GM19240 (cell line): ENCODE measurements at regions not wholly inside any gene's neighbourhood (a gene's known extent, or its start where the extent isn't known, plus 50 kb on each side); places are given as distances from the start of the nearest gene placed in this dataset.
"Not testable (repeated sequence)": the region's sequence is repeated elsewhere in the genome, so short reads cannot be mapped to it uniquely, and the experiment has no call there.

Experiments used
- DNase-seq: peaks from one replicate; pipeline ENCODE4 v3.0.0; 2011; ENCODE audit warnings: low spot score; ENCODE audit not compliant: insufficient read length

GRCh38 chr13:30071969-30072817 is 221.8 kb upstream of the UBL3 start:
- DNase-seq: no peak

- no peak for DNase-seq
Observed at GRCh38 chr13:30065181-30065580, 214.8 kb upstream of the UBL3 start.

GRCh38 chr13:30063892-30064291 is 213.5 kb upstream of the UBL3 start:
- DNase-seq: no peak

GRCh38 chr13:30061217-30061616 is 210.8 kb upstream of the UBL3 start:
- DNase-seq: no peak

- DNase-seq: no peak
Observed at GRCh38 chr13:30058429-30058828, 208.0 kb upstream of the UBL3 start.

DNA sequence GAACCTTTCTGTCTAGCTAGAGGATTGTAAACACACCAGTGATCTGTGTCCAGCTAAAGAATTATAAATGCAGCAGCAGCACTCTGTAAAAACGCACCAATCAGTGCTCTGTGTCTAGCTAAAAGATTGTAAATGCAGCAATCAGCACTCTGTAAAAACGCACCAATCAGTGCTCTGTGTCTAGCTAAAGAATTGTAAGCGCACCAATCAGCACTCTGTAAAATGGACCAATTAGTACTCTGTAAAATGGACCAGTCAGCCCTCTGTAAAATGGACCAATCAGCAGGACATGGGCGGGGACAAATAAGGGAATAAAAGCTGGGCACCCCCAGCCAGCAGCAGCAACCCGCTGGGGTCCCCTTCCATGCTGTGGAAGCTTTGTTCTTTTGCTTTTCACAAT is 204.1 kb upstream of the UBL3 start:
- not testable (repeated sequence) for DNase-seq

GRCh38 chr13:30053939-30054338 is 203.5 kb upstream of the UBL3 start:
- no peak for DNase-seq

GRCh38 chr13:30052120-30052519 is 201.7 kb upstream of the UBL3 start:
- DNase-seq: no peak

- DNase-seq: no peak
Observed at GRCh38 chr13:30051531-30052060, 201.2 kb upstream of the UBL3 start.

GRCh38 chr13:30049692-30050091 is 199.3 kb upstream of the UBL3 start:
- DNase-seq: no peak

- no peak for DNase-seq
Observed at GRCh38 chr13:30047154-30047874, 196.9 kb upstream of the UBL3 start.

GRCh38 chr13:30045916-30046704 is 195.7 kb upstream of the UBL3 start:
- no peak for DNase-seq

DNA sequence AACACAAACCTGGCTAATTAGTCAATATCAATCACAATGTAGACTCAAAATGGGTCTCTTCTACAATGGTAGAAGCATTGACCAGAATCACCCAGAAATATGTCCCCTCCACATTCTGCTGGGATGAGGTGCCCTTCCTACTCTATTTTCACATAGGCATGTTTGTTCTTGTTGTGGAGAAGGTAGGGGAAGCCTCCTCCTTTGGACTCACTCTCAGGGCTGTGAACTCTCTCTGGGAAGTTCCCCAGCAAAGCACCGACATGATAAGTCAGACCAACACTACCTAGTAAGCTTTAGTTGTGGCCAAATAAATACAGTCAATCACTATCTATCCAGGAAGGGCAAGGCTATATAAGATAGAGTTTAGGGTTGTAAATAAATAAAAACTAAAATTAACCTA is 194.5 kb upstream of the UBL3 start:
- DNase-seq: no peak

GRCh38 chr13:30043631-30043925 is 193.2 kb upstream of the UBL3 start:
- DNase-seq: no peak

- DNase-seq: no peak
Observed at GRCh38 chr13:30042891-30043630, 192.6 kb upstream of the UBL3 start.

DNA sequence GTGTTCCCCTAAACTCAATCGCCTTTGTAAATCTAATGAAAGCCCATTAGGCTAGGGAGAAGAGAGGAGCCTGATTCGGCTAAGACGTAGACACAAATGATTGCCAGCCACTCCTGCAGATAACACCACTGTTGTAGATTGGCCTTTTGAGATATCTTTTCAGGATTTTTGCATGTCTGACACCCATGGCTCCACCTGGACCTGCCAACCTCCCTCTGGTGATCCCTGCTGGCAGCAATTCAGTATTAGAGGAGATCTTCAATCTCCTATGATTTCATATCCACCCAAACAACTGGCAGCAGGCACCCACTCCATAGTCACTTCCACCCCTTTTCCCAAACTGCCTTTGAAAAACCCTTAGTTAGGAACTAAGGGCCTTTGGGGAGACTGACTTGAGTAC is 191.9 kb upstream of the UBL3 start:
- DNase-seq: no peak

- no peak for DNase-seq
Observed at GRCh38 chr13:30039511-30039911, 189.1 kb upstream of the UBL3 start.

- DNase-seq: no peak
Observed at GRCh38 chr13:30038884-30039283, 188.5 kb upstream of the UBL3 start.

- DNase-seq: no peak
Observed at GRCh38 chr13:30037766-30038165, 187.3 kb upstream of the UBL3 start.

DNA sequence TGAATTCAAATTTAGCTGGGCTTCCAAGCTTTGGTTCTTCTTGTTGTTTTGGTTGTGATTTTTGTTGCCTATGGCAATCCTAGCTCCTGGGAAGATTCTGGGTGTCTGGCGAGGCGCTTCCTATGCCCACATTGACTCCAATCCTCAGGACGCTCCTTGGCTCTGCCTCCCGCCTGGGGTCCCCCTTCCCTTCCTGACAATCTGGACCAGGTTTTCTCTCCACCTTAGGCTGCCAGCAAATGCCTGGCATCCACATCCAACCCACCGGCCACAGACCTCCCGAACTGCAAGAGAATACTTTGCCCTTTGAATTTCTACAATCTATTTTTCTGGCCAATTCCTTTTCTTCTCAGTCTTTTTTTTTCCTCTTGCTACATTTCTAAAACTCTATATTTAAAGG is 186.9 kb upstream of the UBL3 start:
- DNase-seq: no peak

DNA sequence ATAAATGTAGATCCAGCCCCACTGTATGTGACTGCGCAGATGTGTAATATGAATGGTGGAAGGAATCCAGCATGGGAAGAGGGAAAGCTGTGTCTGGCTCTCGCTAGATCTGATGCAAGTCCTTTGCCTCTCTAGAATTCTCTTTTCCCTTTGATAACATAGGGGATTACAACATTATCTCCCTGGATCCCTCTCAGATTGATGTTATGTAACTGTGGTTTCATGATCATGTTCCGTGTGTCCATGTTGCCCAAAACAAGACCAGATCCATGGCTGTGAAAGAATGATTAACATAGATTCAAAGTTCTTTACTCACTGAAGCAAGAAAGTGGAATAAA is 184.0 kb upstream of the UBL3 start:
- DNase-seq: no peak
